IMR-90 (cell line): ENCODE measurements at regions not wholly inside any gene's neighbourhood (a gene's known extent, or its start where the extent isn't known, plus 50 kb on each side); places are given as distances from the start of the nearest gene placed in this dataset.

ENCODE experiments used
- ATAC-seq: fragments of 200-7000 bp; cut with Tn5 transposase; 2 replicates; pipeline ENCODE4 v1.9.1; 2020; ENCODE audit warnings: low read depth, mild to moderate bottlenecking, moderate library complexity
- BruUV-seq: library from RNA; stranded (reverse); fragments of 400-500 nt; replicated peaks from 2 replicates; lab custom pipeline; 2021; lab: Mats Ljungman, UMichigan
- CTCF ChIA-PET: fragments of 300-600 bp; formaldehyde crosslinking; extraction: SDS; loops from one replicate; lab custom pipeline; 2021; ENCODE audit warnings: antibody characterized with exemption; lab: Yijun Ruan, JAX
- POLR2A ChIA-PET: fragments of 300-600 bp; sonication (Branson Sonifier 250); formaldehyde crosslinking; loops from one replicate; lab custom pipeline; 2022; ENCODE audit warnings: antibody characterized with exemption; ENCODE audit not compliant: unreplicated experiment; lab: Charles Lee
- DNase-seq: peaks from one replicate; pipeline ENCODE4 v3.0.0; 2013
- H2AFZ ChIP-seq: replicated peaks from 2 replicates; pipeline ENCODE3; 2013; ENCODE audit warnings: low read length, mild to moderate bottlenecking; ENCODE audit not compliant: poor library complexity
- H2AK5ac ChIP-seq: 2 replicates; pipeline ENCODE4 v1.6.1; 2013; ENCODE audit warnings: low read depth, low read length, inconsistent platforms
- H2AK9ac ChIP-seq: replicated peaks from 2 replicates; pipeline ENCODE3; 2013; ENCODE audit warnings: mild to moderate bottlenecking, low read depth, low read length, moderate library complexity; ENCODE audit not compliant: poor library complexity
- H2BK120ac ChIP-seq: 2 replicates; pipeline ENCODE4 v1.6.1; 2013; ENCODE audit warnings: low read depth, low read length, inconsistent platforms
- H2BK15ac ChIP-seq: 3 replicates; pipeline ENCODE4 v1.6.1; 2013; ENCODE audit warnings: low read depth, low read length, inconsistent platforms
- H2BK20ac ChIP-seq: 2 replicates; pipeline ENCODE4 v1.6.1; 2013; ENCODE audit warnings: low read depth, mild to moderate bottlenecking, inconsistent platforms, low read length, moderate library complexity
- H2BK5ac ChIP-seq: 2 replicates; pipeline ENCODE4 v1.6.1; 2013; ENCODE audit warnings: mild to moderate bottlenecking, low read depth, low read length, inconsistent platforms; ENCODE audit not compliant: poor library complexity, severe bottlenecking
- H3K14ac ChIP-seq: replicated peaks from 2 replicates; pipeline ENCODE4 v1.6.1; 2013; ENCODE audit warnings: low read depth, low read length, inconsistent platforms
- H3K18ac ChIP-seq: 2 replicates; pipeline ENCODE4 v1.6.1; 2013; ENCODE audit warnings: low read depth, low read length, control low read depth
- H3K23ac ChIP-seq: 2 replicates; pipeline ENCODE4 v1.6.1; 2013; ENCODE audit warnings: low read depth, low read length, inconsistent platforms
- H3K27ac ChIP-seq: 2 replicates; pipeline ENCODE4 v1.5.1; 2013; ENCODE audit warnings: mild to moderate bottlenecking, control low read depth, low read length; ENCODE audit not compliant: insufficient read depth
- H3K27me3 ChIP-seq: 2 replicates; pipeline ENCODE4 v1.6.1; 2013; ENCODE audit warnings: low read length; ENCODE audit not compliant: control insufficient read depth, insufficient read depth
- H3K36me3 ChIP-seq: 2 replicates; pipeline ENCODE4 v1.6.1; 2013; ENCODE audit warnings: low read length, mixed read lengths; ENCODE audit not compliant: control insufficient read depth, insufficient read depth
- H3K4ac ChIP-seq: 2 replicates; pipeline ENCODE4 v1.6.1; 2013; ENCODE audit warnings: low read depth, low read length, inconsistent platforms
- H3K4me1 ChIP-seq: 2 replicates; pipeline ENCODE4 v1.6.1; 2013; ENCODE audit warnings: low read length, mixed read lengths; ENCODE audit not compliant: control insufficient read depth, insufficient read depth
- H3K4me2 ChIP-seq: 2 replicates; pipeline ENCODE4 v1.6.1; 2013; ENCODE audit warnings: low read depth, mild to moderate bottlenecking, control low read depth, low read length, moderate library complexity
- H3K4me3 ChIP-seq: 2 replicates; pipeline ENCODE4 v1.5.1; 2013; ENCODE audit warnings: low read depth, mild to moderate bottlenecking, control low read depth, low read length, moderate library complexity; ENCODE audit not compliant: insufficient read depth
- H3K56ac ChIP-seq: 2 replicates; pipeline ENCODE4 v1.6.1; 2013; ENCODE audit warnings: low read length, inconsistent platforms; ENCODE audit not compliant: insufficient read depth; ENCODE audit errors: extremely low read depth
- H3K79me1 ChIP-seq, 2 experiments: 2 replicates each; pipeline ENCODE4 v1.6.1; 2013; ENCODE audit warnings: low read length in 2 of 2, inconsistent platforms in 1 of 2, low read depth in 1 of 2
- H3K9ac ChIP-seq: 2 replicates; pipeline ENCODE4 v1.6.1; 2013; ENCODE audit warnings: low read depth, low read length, control low read depth
- H3K9me1 ChIP-seq: 2 replicates; pipeline ENCODE4 v1.6.1; 2013; ENCODE audit warnings: low read length, inconsistent platforms; ENCODE audit not compliant: insufficient read depth
- H3K9me3 ChIP-seq: 2 replicates; pipeline ENCODE4 v1.6.1; 2013; ENCODE audit warnings: low read length; ENCODE audit not compliant: control insufficient read depth, insufficient read depth
- H4K20me1 ChIP-seq: 2 replicates; pipeline ENCODE4 v1.6.1; 2013; ENCODE audit warnings: low read length, inconsistent platforms; ENCODE audit not compliant: insufficient read depth
- H4K5ac ChIP-seq: 2 replicates; pipeline ENCODE4 v1.6.1; 2013; ENCODE audit warnings: mild to moderate bottlenecking, low read depth, low read length, control low read depth
- H4K8ac ChIP-seq, 2 experiments: 2 replicates each; pipeline ENCODE4 v1.6.1; 2013; ENCODE audit warnings: low read depth in 2 of 2, low read length in 2 of 2, control low read depth in 1 of 2, inconsistent platforms in 1 of 2
- H4K91ac ChIP-seq: 2 replicates; pipeline ENCODE4 v1.6.1; 2013; ENCODE audit warnings: low read depth, low read length, inconsistent platforms; ENCODE audit not compliant: insufficient read depth
- BHLHE40 ChIP-seq: fragments of 150-350 bp; IDR thresholded peaks from 2 replicates; pipeline ENCODE4 v1.6.1; 2016; ENCODE audit warnings: mild to moderate bottlenecking, low read depth, low read length
- CHD1 ChIP-seq: IDR thresholded peaks from 2 replicates; pipeline ENCODE4 v1.6.1; 2012; ENCODE audit warnings: low read depth, low read length, improper control_type of control experiment
- FOS ChIP-seq: fragments of 150-350 bp; IDR thresholded peaks from 2 replicates; pipeline ENCODE4 v1.6.1; 2016; ENCODE audit warnings: low read depth, low read length
- MAFK ChIP-seq: IDR thresholded peaks from 2 replicates; pipeline ENCODE4 v1.6.1; 2012; ENCODE audit warnings: low read depth, low read length, improper control_type of control experiment
- NFE2L2 ChIP-seq: fragments of 150-350 bp; IDR thresholded peaks from 2 replicates; pipeline ENCODE4 v1.6.1; 2016; ENCODE audit warnings: low read depth, mild to moderate bottlenecking, low read length
- WGBS, 2 experiments: methylation state at CpG; one replicate each; pipeline versions ENCODE4 v1.1.5 to v1.1.7; 2013; ENCODE audit warnings: missing lambda C conversion rate in 2 of 2; ENCODE audit not compliant: insufficient read length in 1 of 2; ENCODE audit errors: extremely low coverage in 2 of 2; 5-methylcytosine and 5-hydroxymethylcytosine counted together
- dilution Hi-C: fragments of 300-500 bp; cut with HindIII; formaldehyde crosslinking; loops from one replicate; pipeline ENCODE4 v1.14.3; 2018; ENCODE audit warnings: low sequenced_read_pairs; ENCODE audit not compliant: unreplicated experiment
- in situ Hi-C: fragments of 300-500 bp; cut with MboI; formaldehyde crosslinking; loops from 3 replicates; pipeline ENCODE4 v1.14.3; 2019; ENCODE audit warnings: low sequenced_read_pairs, inconsistent platforms, mixed read lengths
- intact Hi-C: fragments of 100-400 bp; cut with micrococcal nuclease; formaldehyde crosslinking; loops from 2 replicates; pipeline ENCODE4 v1.10.0; 2022
- TF ChIP-seq, protein P1 (sequence below): fragments of 150-350 bp; IDR thresholded peaks from 2 replicates; pipeline ENCODE4 v1.6.1; 2016; ENCODE audit warnings: low read depth, mild to moderate bottlenecking, low read length, moderate library complexity, borderline replicate concordance
- TF ChIP-seq, protein P2 (sequence below): fragments of 150-350 bp; IDR thresholded peaks from 2 replicates; pipeline ENCODE4 v1.6.1; 2017; ENCODE audit warnings: mild to moderate bottlenecking, antibody characterized with exemption, low read length, low read depth

DNA sequence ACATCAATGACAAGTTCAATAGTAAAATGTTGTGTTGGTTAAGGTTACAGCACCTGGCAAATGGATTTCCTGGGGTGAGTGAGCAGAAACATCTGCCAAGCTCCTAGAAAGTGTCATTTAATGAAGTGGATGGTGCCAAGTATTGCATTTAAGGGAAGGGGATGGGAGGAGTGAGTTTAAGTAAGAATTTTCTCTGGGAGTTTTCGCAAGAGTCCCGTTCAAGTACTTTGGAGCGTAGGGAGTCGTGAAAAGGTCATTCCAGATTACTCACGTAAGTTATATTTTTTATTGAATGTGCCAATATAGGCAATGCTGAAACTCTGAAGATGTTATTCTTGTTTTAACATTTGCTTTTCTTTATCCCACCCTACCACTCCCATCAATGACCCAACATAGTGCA is 117.4 kb upstream of the RAB3GAP2 start:
- TF ChIP-seq FOS (no peak), CHD1 (no peak), MAFK (no peak), BHLHE40 (no peak), NFE2L2 (no peak)
- TF ChIP-seq, protein P1, sequence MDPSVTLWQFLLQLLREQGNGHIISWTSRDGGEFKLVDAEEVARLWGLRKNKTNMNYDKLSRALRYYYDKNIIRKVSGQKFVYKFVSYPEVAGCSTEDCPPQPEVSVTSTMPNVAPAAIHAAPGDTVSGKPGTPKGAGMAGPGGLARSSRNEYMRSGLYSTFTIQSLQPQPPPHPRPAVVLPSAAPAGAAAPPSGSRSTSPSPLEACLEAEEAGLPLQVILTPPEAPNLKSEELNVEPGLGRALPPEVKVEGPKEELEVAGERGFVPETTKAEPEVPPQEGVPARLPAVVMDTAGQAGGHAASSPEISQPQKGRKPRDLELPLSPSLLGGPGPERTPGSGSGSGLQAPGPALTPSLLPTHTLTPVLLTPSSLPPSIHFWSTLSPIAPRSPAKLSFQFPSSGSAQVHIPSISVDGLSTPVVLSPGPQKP: no peak
- TF ChIP-seq, protein P2, sequence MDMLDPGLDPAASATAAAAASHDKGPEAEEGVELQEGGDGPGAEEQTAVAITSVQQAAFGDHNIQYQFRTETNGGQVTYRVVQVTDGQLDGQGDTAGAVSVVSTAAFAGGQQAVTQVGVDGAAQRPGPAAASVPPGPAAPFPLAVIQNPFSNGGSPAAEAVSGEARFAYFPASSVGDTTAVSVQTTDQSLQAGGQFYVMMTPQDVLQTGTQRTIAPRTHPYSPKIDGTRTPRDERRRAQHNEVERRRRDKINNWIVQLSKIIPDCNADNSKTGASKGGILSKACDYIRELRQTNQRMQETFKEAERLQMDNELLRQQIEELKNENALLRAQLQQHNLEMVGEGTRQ: no peak
- no peak overlapping the region for H2BK15ac ChIP-seq
- H3K56ac ChIP-seq: no peak overlapping the region
- no peak overlapping the region for H2BK20ac ChIP-seq
- H4K91ac ChIP-seq: no peak overlapping the region
- H4K20me1 ChIP-seq: no peaks in the 10 kb centered on the region
- intact Hi-C loops: no loop called here
- no peaks in the 10 kb centered on the region for H3K9me1 ChIP-seq
- no peak overlapping the region for H3K14ac ChIP-seq
- no peak overlapping the region for H2BK5ac ChIP-seq
- in situ Hi-C loops: no loop called here
- POLR2A ChIA-PET: no interaction called here
- H2AK5ac ChIP-seq: no peak overlapping the region
- no peak overlapping the region for H3K4me3 ChIP-seq
- no peak overlapping the region for H3K27ac ChIP-seq
- no peak overlapping the region for H4K5ac ChIP-seq
- no peak overlapping the region for H3K18ac ChIP-seq
- CTCF ChIA-PET: no interaction called here
- H3K9ac ChIP-seq: no peak overlapping the region
- H2AFZ ChIP-seq: no peak overlapping the region
- no peak overlapping the region for H2BK120ac ChIP-seq
- H3K23ac ChIP-seq: no peak overlapping the region
- no peak overlapping the region for H4K8ac ChIP-seq
- no peak for ATAC-seq
- H3K79me1 ChIP-seq: no peaks in the 10 kb centered on the region
- no peak overlapping the region for H2AK9ac ChIP-seq
- no peaks in the 10 kb centered on the region for H3K36me3 ChIP-seq
- H3K27me3 ChIP-seq: no peaks in the 10 kb centered on the region
- WGBS, 2 experiments: no CpG with 5 or more reads among the region's 5 CpGs
- dilution Hi-C loops: no loop called here
- no TSS peak for BruUV-seq
- H3K4me2 ChIP-seq: no peak overlapping the region
- no peaks in the 10 kb centered on the region for H3K9me3 ChIP-seq
- no peaks in the 10 kb centered on the region for H3K4me1 ChIP-seq
- H3K4ac ChIP-seq: no peak overlapping the region
- DNase-seq: no peak
